ENCODE measurements at regions not wholly inside any gene's neighbourhood (a gene's known extent, or its start where the extent isn't known, plus 50 kb on each side); places are given as distances from the start of the nearest gene placed in this dataset.

- H3K36me3 ChIP-seq (ENCODE audit: insufficient read depth): no peaks in the 10 kb centered on the region
- WGBS: 92% methylated on average over 3 of the region's 3 CpGs
- H3K4me3 ChIP-seq (ENCODE audit: low read depth, low read length): no peak overlapping the region
- no peak overlapping the region for H3K27ac ChIP-seq (ENCODE audit: low read depth)
- H3K4me1 ChIP-seq (ENCODE audit: insufficient read depth): no peaks in the 10 kb centered on the region
- DNase-seq (ENCODE audit: extremely low spot score): no peak
Measured at GRCh38 chr11:106422583-106422982, 345.1 kb downstream of the AASDHPPT start.

DNA sequence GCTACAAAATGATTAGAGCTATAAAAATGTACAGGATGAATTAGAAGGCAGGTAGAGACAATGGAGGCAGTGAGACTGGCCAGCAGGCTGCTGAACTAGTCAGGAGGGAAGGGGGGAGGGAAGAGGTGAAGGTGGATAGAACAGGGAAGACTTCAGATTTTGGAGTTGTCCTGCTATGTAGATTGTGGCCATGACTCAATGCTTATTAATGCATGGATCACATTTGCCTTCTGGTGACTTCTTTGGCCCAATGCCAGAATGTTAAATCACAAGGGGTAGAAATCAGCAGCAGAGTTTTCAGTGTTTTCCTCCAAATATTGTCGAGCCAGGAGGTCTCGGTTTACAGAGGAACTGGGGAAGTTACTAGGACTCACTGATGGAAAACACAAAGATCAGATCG is 346.6 kb downstream of the AASDHPPT start:
- H3K27ac ChIP-seq (ENCODE audit: low read depth): no peak overlapping the region
- DNase-seq (ENCODE audit: extremely low spot score): no peak
- no peak overlapping the region for H3K4me3 ChIP-seq (ENCODE audit: low read depth, low read length)
- no peaks in the 10 kb centered on the region for H3K4me1 ChIP-seq (ENCODE audit: insufficient read depth)
- no peaks in the 10 kb centered on the region for H3K36me3 ChIP-seq (ENCODE audit: insufficient read depth)
- WGBS: 66% methylated on average over 3 of the region's 3 CpGs

- H3K4me3 ChIP-seq (ENCODE audit: low read depth, low read length): no peak overlapping the region
- no peaks in the 10 kb centered on the region for H3K36me3 ChIP-seq (ENCODE audit: insufficient read depth)
- no peak for DNase-seq (ENCODE audit: extremely low spot score)
- no peak overlapping the region for H3K27ac ChIP-seq (ENCODE audit: low read depth)
- WGBS: 86% methylated on average over 2 of the region's 2 CpGs
- H3K4me1 ChIP-seq (ENCODE audit: insufficient read depth): no peaks in the 10 kb centered on the region
Measured at GRCh38 chr11:106425819-106426218, 348.4 kb downstream of the AASDHPPT start.

DNA sequence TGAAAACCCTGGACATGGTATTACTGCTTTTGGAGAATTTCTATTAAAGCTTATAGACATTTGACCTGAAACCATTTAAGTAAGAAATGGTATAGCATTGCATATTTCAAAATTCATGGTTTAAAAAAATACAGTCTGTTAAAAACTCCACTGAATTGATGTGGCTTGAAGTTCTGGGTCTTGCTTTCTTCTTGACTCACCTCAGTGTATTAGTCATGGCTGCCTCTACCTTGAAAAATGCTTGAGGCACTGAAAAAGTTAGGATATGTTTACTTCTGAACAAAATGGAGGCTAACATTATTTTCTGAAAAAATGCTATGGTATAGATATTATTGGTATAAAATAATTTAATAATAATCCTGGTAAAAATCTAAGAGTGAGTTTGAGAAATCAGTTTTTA is 349.2 kb downstream of the AASDHPPT start:
- H3K4me3 ChIP-seq (ENCODE audit: low read depth, low read length): no peak overlapping the region
- DNase-seq (ENCODE audit: extremely low spot score): no peak
- H3K27ac ChIP-seq (ENCODE audit: low read depth): no peak overlapping the region
- no peaks in the 10 kb centered on the region for H3K4me1 ChIP-seq (ENCODE audit: insufficient read depth)
- H3K36me3 ChIP-seq (ENCODE audit: insufficient read depth): no peaks in the 10 kb centered on the region

- Histone ChIP-seq H3K4me1 (ENCODE audit: insufficient read depth) (no peaks in the 10 kb centered on the region), H3K4me3 (ENCODE audit: low read depth, low read length) (no peak overlapping the region), H3K27ac (ENCODE audit: low read depth) (no peak overlapping the region), H3K36me3 (ENCODE audit: insufficient read depth) (no peaks in the 10 kb centered on the region)
- DNase-seq (ENCODE audit: extremely low spot score): no peak
- WGBS: 87% methylated on average over 2 of the region's 2 CpGs
Measured at GRCh38 chr11:106427736-106428135, 350.3 kb downstream of the AASDHPPT start.

GRCh38 chr11:106442032-106442431 is 364.6 kb downstream of the AASDHPPT start:
- WGBS: 60% methylated on average over 1 of the region's 1 CpG
- H3K4me3 ChIP-seq (ENCODE audit: low read depth, low read length): no peak overlapping the region
- DNase-seq (ENCODE audit: extremely low spot score): no peak
- H3K4me1 ChIP-seq (ENCODE audit: insufficient read depth): no peaks in the 10 kb centered on the region
- no peak overlapping the region for H3K27ac ChIP-seq (ENCODE audit: low read depth)
- no peaks in the 10 kb centered on the region for H3K36me3 ChIP-seq (ENCODE audit: insufficient read depth)

- 94% methylated on average over 1 of the region's 1 CpG for WGBS
- H3K27ac ChIP-seq (ENCODE audit: low read depth): no peak overlapping the region
- no peaks in the 10 kb centered on the region for H3K4me1 ChIP-seq (ENCODE audit: insufficient read depth)
- no peaks in the 10 kb centered on the region for H3K36me3 ChIP-seq (ENCODE audit: insufficient read depth)
- DNase-seq (ENCODE audit: extremely low spot score): no peak
- H3K4me3 ChIP-seq (ENCODE audit: low read depth, low read length): no peak overlapping the region
Measured at GRCh38 chr11:106446302-106446701, 368.8 kb downstream of the AASDHPPT start.

GRCh38 chr11:106446955-106447354 is 369.5 kb downstream of the AASDHPPT start:
- 34% methylated on average over 4 of the region's 4 CpGs for WGBS
- DNase-seq (ENCODE audit: extremely low spot score): no peak
- no peak overlapping the region for H3K4me3 ChIP-seq (ENCODE audit: low read depth, low read length)
- no peaks in the 10 kb centered on the region for H3K4me1 ChIP-seq (ENCODE audit: insufficient read depth)
- no peaks in the 10 kb centered on the region for H3K36me3 ChIP-seq (ENCODE audit: insufficient read depth)
- no peak overlapping the region for H3K27ac ChIP-seq (ENCODE audit: low read depth)

GRCh38 chr11:106447631-106448191 is 370.2 kb downstream of the AASDHPPT start:
- no peaks in the 10 kb centered on the region for H3K36me3 ChIP-seq (ENCODE audit: insufficient read depth)
- no peak overlapping the region for H3K27ac ChIP-seq (ENCODE audit: low read depth)
- 52% methylated on average over 5 of the region's 5 CpGs for WGBS
- H3K4me3 ChIP-seq (ENCODE audit: low read depth, low read length): no peak overlapping the region
- no peaks in the 10 kb centered on the region for H3K4me1 ChIP-seq (ENCODE audit: insufficient read depth)
- DNase-seq (ENCODE audit: extremely low spot score): no peak

- no peak overlapping the region for H3K27ac ChIP-seq (ENCODE audit: low read depth)
- no peak for DNase-seq (ENCODE audit: extremely low spot score)
- 84% methylated on average over 3 of the region's 3 CpGs for WGBS
- no peak overlapping the region for H3K4me3 ChIP-seq (ENCODE audit: low read depth, low read length)
- no peaks in the 10 kb centered on the region for H3K36me3 ChIP-seq (ENCODE audit: insufficient read depth)
- no peaks in the 10 kb centered on the region for H3K4me1 ChIP-seq (ENCODE audit: insufficient read depth)
Measured at GRCh38 chr11:106449763-106450162, 372.3 kb downstream of the AASDHPPT start.

GRCh38 chr11:106451228-106451922 is 373.9 kb downstream of the AASDHPPT start:
- Histone ChIP-seq H3K36me3 (ENCODE audit: insufficient read depth) (no peaks in the 10 kb centered on the region), H3K4me1 (ENCODE audit: insufficient read depth) (no peaks in the 10 kb centered on the region), H3K27ac (ENCODE audit: low read depth) (no peak overlapping the region), H3K4me3 (ENCODE audit: low read depth, low read length) (no peak overlapping the region)
- 49% methylated on average over 2 of the region's 2 CpGs for WGBS
- no peak for DNase-seq (ENCODE audit: extremely low spot score)

GRCh38 chr11:106456647-106457046 is 379.2 kb downstream of the AASDHPPT start:
- no peak overlapping the region for H3K27ac ChIP-seq (ENCODE audit: low read depth)
- H3K36me3 ChIP-seq (ENCODE audit: insufficient read depth): no peaks in the 10 kb centered on the region
- H3K4me1 ChIP-seq (ENCODE audit: insufficient read depth): no peaks in the 10 kb centered on the region
- DNase-seq (ENCODE audit: extremely low spot score): no peak
- 68% methylated on average over 3 of the region's 3 CpGs for WGBS
- no peak overlapping the region for H3K4me3 ChIP-seq (ENCODE audit: low read depth, low read length)

GRCh38 chr11:106457727-106458126 is 380.3 kb downstream of the AASDHPPT start:
- 49% methylated on average over 1 of the region's 1 CpG for WGBS
- Histone ChIP-seq H3K27ac (ENCODE audit: low read depth) (no peak overlapping the region), H3K36me3 (ENCODE audit: insufficient read depth) (no peaks in the 10 kb centered on the region), H3K4me3 (ENCODE audit: low read depth, low read length) (no peak overlapping the region), H3K4me1 (ENCODE audit: insufficient read depth) (no peaks in the 10 kb centered on the region)
- DNase-seq (ENCODE audit: extremely low spot score): no peak

DNA sequence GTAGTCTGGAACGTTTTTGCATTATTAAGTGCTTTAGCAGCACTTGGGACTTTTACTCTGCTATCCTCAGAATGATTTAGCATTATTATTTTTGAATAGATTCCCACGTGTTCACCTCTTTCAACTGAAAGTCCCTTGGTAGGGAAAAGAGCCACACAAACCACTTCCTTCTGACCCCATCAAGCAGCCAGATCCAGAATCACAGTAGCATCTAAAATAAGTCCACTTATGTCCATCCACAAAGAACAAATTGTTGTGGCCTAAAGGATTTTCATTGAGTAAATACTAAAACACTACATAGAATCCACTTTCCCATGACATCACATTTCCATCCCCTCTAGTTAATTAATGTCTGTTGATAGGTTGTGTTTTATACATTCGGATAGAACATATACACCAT is 381.7 kb downstream of the AASDHPPT start:
- WGBS: 69% methylated on average over 3 of the region's 3 CpGs
- Histone ChIP-seq H3K36me3 (ENCODE audit: insufficient read depth) (no peaks in the 10 kb centered on the region), H3K4me1 (ENCODE audit: insufficient read depth) (no peaks in the 10 kb centered on the region), H3K27ac (ENCODE audit: low read depth) (no peak overlapping the region), H3K4me3 (ENCODE audit: low read depth, low read length) (no peak overlapping the region)
- no peak for DNase-seq (ENCODE audit: extremely low spot score)

Measured in urinary bladder (tissue), 3 donors.